ENCODE measurements at regions not wholly inside any gene's neighbourhood (a gene's known extent, or its start where the extent isn't known, plus 50 kb on each side); places are given as distances from the start of the nearest gene placed in this dataset.

GRCh38 chr14:65357689-65358088 is 54.8 kb upstream of the FUT8 start:
- peaks cover 40% of the 10 kb centered on the region for H3K4me1 Mint-ChIP-seq (ENCODE audit: insufficient read depth, unreplicated experiment)
- no TSS peak for BruUV-seq (replicated peaks)
- H3K27ac Mint-ChIP-seq (ENCODE audit: low read depth, unreplicated experiment), result peak overlapping the region; percentile 25
- no peak for TF ChIP-seq CTCF (IDR thresholded peaks at IDR 0.05; ENCODE audit: unreplicated experiment)
- no peak overlapping the region for H3K4me3 Mint-ChIP-seq (ENCODE audit: unreplicated experiment)
- H3K27me3 Mint-ChIP-seq (ENCODE audit: insufficient read depth, unreplicated experiment), result no peaks in the 10 kb centered on the region
- intact Hi-C loops (cut with micrococcal nuclease), result loop anchor here (5.0 kb wide), 2 partner anchors 55 to 195 kb away; partner anchors contain the start of gene FUT8
- DNase-seq (ENCODE audit: unreplicated experiment), result no peak
- POLR2A ChIA-PET, result interaction anchor here (0.9 to 3.0 kb wide), 2 partner anchors 54 to 56 kb away, joined by 3 to 14 read pairs; no protein-coding TSS in a partner anchor
- H3K36me3 Mint-ChIP-seq (ENCODE audit: insufficient read depth, unreplicated experiment), result no peaks in the 10 kb centered on the region
- H3K9me3 Mint-ChIP-seq (ENCODE audit: unreplicated experiment), result no peaks in the 10 kb centered on the region
- CTCF ChIA-PET, result no interaction called here

- Mint-ChIP-seq H3K9me3 (ENCODE audit: unreplicated experiment) (no peaks in the 10 kb centered on the region), H3K36me3 (ENCODE audit: insufficient read depth, unreplicated experiment) (no peaks in the 10 kb centered on the region), H3K4me1 (ENCODE audit: insufficient read depth, unreplicated experiment) (peaks cover 32% of the 10 kb centered on the region), H3K27ac (ENCODE audit: low read depth, unreplicated experiment) (no peak overlapping the region), H3K27me3 (ENCODE audit: insufficient read depth, unreplicated experiment) (no peaks in the 10 kb centered on the region), H3K4me3 (ENCODE audit: unreplicated experiment) (no peak overlapping the region)
- intact Hi-C loops (cut with micrococcal nuclease), result loop anchor here (5.0 kb wide), 2 partner anchors 53 to 197 kb away; partner anchors contain the start of gene FUT8
- ChIA-PET CTCF (interaction anchor here (0.6 to 1.4 kb wide), 6 partner anchors 11 to 465 kb away, joined by 3 to 11 read pairs (median 3); no protein-coding TSS in a partner anchor), POLR2A (interaction anchor here (0.6 to 1.3 kb wide), 7 partner anchors 31 to 194 kb away, joined by 3 to 5 read pairs (median 3); no protein-coding TSS in a partner anchor)
- BruUV-seq (replicated peaks), result no TSS peak
- no peak for TF ChIP-seq CTCF (IDR thresholded peaks at IDR 0.05; ENCODE audit: unreplicated experiment)
- DNase-seq (ENCODE audit: unreplicated experiment), result peak; percentile 52
Measured at GRCh38 chr14:65359503-65359902, 53.0 kb upstream of the FUT8 start.

GRCh38 chr14:65360144-65360784 is 52.3 kb upstream of the FUT8 start:
- intact Hi-C loops (cut with micrococcal nuclease), result no loop called here
- CTCF ChIA-PET, result interaction anchor here (0.6 to 1.7 kb wide), 7 partner anchors 12 to 191 kb away, joined by 3 to 11 read pairs (median 4); no protein-coding TSS in a partner anchor
- no peak overlapping the region for H3K4me3 Mint-ChIP-seq (ENCODE audit: unreplicated experiment)

More at GRCh38 chr14:65360144-65360784, 52.3 kb upstream of the FUT8 start:
- Mint-ChIP-seq H3K36me3 (ENCODE audit: insufficient read depth, unreplicated experiment) (no peaks in the 10 kb centered on the region), H3K4me1 (ENCODE audit: insufficient read depth, unreplicated experiment) (peaks cover 31% of the 10 kb centered on the region), H3K27ac (ENCODE audit: low read depth, unreplicated experiment) (no peak overlapping the region), H3K27me3 (ENCODE audit: insufficient read depth, unreplicated experiment) (no peaks in the 10 kb centered on the region), H3K9me3 (ENCODE audit: unreplicated experiment) (no peaks in the 10 kb centered on the region)
- no TSS peak for BruUV-seq (replicated peaks)
- DNase-seq (ENCODE audit: unreplicated experiment), result no peak
- TF ChIP-seq CTCF (IDR thresholded peaks at IDR 0.05; ENCODE audit: unreplicated experiment), result no peak
- POLR2A ChIA-PET, result interaction anchor here (0.6 to 2.5 kb wide), 4 partner anchors 52 to 195 kb away, joined by 3 to 11 read pairs (median 4); partner anchors contain the start of gene FUT8

Data from MCF 10A (cell line).